GM12874 (cell line): ENCODE measurements at regions not wholly inside any gene's neighbourhood (a gene's known extent, or its start where the extent isn't known, plus 50 kb on each side); places are given as distances from the start of the nearest gene placed in this dataset.

Experiments
- TF ChIP-seq, protein P1 (sequence below): IDR thresholded peaks from 2 replicates; pipeline ENCODE4 v1.5.1; 2011; ENCODE audit warnings: low read depth, mild to moderate bottlenecking, control low read depth, low read length, moderate library complexity; ENCODE audit not compliant: insufficient read depth

DNA sequence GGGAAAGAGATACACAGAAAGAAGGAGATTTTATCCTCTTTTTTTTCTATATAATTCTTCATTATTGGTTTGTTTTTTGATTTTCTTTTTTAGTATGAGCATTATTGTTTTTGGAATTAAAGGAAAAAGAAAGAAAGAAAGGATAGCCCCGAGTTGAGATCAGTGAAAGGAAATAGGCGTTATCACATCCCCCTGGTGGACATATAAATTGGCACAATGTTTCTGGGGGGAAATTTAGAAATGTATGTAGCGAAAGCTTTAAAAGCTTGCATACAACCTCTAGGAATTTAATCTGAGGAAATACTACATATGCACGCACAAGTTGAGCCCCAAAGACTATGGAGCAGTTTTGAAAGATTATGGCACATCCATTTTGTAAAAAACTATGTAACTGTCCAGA, 226.3 kb upstream of the LDB2 start:
- TF ChIP-seq, protein P1, sequence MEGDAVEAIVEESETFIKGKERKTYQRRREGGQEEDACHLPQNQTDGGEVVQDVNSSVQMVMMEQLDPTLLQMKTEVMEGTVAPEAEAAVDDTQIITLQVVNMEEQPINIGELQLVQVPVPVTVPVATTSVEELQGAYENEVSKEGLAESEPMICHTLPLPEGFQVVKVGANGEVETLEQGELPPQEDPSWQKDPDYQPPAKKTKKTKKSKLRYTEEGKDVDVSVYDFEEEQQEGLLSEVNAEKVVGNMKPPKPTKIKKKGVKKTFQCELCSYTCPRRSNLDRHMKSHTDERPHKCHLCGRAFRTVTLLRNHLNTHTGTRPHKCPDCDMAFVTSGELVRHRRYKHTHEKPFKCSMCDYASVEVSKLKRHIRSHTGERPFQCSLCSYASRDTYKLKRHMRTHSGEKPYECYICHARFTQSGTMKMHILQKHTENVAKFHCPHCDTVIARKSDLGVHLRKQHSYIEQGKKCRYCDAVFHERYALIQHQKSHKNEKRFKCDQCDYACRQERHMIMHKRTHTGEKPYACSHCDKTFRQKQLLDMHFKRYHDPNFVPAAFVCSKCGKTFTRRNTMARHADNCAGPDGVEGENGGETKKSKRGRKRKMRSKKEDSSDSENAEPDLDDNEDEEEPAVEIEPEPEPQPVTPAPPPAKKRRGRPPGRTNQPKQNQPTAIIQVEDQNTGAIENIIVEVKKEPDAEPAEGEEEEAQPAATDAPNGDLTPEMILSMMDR = no peak

DNA sequence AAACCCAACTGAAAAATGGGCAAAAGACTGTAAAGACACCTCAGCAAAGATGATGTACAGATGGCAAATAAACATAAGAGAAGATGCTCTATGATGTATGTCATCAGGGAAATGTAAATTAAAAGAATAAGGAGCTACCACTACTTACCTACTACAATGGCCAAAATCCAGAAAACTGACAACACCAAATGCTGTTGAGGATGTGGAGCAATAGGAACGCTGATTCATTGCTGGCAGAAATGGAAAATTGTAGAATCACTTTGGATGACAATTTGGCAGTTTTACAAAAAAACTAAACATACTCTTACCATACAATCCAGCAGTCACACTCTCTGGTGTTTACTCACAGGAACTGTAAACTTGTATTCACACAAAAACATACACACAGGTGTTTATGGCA, 222.3 kb upstream of the LDB2 start:
- TF ChIP-seq, protein P1 = no peak

DNA sequence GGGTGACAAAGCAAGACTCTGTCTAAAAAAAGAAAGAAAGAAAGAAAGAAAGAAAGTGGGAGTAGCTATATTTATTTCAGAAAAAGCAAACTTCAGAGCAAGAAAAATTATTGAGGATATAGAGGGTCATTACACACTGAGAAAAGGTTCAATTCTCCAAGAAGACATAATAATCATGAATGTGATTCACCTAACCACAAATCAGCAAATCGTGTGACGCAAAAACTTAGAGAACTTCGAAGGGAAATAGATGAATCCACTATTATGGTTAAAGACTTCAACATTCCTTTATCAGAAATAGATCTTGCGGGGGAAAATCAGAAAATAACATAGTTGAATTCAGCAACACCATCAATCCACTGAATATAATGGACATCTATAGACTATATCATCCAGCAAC, 219.3 kb upstream of the LDB2 start:
- TF ChIP-seq, protein P1 = no peak

DNA sequence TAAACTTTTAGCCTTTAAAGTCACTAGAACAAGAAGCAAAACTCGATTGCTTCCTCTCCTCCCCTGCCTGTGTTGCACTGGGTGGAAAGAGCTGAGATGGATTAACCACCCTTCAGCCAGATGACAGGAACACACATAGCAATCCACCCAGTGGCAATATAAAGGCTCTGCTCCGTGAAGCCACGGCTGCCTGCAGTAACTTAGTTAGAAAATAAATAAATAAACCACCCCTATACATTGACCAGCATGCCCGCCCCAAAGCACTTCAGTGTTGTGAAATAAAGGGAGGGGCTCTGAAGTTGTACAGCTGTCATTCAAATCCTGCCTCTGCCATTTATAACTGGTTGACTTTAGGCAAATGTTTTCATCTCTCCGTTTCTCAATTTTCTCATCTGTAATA, 217.1 kb upstream of the LDB2 start:
- TF ChIP-seq, protein P1 = no peak

DNA sequence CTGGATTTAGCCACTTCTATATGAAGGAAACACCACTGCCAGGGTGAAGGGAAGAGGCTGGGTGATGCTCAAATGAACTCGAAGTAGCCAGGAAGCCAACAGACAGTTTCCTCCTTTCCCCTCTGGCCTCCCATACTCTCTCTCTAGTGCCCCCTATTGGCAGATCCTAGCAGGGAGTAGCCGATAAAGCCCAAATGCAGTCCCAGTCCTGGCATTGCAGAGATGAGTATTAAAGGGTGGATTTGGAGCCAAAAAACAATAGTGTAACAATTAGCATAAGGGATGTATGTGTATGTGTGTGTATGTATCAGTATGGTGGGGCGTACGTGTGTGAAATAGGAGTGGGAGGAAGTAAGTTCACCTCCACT, 213.8 kb upstream of the LDB2 start:
- TF ChIP-seq, protein P1 = peak; percentile 62

DNA sequence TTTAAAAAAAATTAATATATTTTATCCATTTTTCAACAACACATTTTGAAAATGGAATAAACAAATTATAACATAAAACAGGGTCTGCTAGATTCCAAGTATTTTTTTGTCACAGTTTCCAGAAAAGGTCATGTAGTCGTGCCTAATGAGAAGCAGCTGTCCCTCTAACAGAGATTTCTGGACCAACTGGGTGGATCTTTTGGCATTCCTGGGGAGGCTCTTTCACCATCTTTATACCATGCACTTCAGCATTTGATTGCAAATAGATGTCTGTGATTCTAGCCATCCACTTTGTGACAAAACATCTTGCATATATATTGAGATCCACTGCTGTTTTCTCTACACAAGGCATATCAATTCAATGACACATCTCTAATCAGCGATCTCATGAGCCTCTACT, 210.7 kb upstream of the LDB2 start:
- TF ChIP-seq, protein P1 = no peak

DNA sequence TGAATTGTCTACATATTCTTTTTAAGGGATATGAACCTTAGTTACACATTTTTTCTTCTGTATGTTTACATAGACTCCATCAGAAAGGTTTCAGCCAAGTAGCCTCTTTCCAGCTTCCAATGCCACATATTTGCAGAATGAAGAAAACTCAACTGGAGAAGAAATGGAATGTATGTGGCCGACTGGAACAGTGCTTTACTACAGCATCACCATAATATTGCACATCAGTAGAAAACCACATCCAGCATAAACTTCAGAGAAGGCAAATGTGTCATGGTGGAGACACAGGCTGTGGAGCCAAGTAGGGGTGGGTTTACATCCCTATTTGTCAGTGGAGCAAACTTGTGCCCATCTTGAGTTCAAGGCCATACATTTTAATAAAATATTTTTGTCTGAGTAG, 204.8 kb upstream of the LDB2 start:
- TF ChIP-seq, protein P1 = no peak

DNA sequence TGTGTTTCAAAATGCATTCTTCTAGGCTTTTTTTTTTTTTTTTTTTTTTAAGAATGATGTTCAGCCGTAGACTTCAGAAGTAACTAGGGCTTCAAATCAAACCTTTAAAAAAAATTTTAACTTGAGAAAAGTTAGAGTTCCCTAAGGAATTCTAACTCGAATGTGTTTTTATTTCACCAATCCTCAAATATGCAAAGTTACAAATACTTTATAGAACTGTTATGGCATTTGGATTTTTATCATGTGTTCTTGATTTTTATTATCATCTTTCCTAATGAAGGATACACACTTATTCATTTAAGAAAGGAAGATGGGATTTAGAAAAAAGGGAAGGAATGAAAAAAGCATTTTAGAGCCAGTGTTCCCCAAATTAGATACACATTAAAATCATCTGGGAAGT, 200.6 kb upstream of the LDB2 start:
- TF ChIP-seq, protein P1 = no peak
